H1 (cell line): ENCODE measurements at regions not wholly inside any gene's neighbourhood (a gene's known extent, or its start where the extent isn't known, plus 50 kb on each side); places are given as distances from the start of the nearest gene placed in this dataset.

Experiments used
- CTCF ChIA-PET: fragments of 300-600 bp; sonication (Branson Sonifier 250); formaldehyde crosslinking; loops from one replicate; lab custom pipeline; 2021; ENCODE audit not compliant: partially characterized antibody; lab: Charles Lee
- POLR2A ChIA-PET: fragments of 300-600 bp; sonication (Branson Sonifier 250); formaldehyde crosslinking; loops from one replicate; lab custom pipeline; 2021; ENCODE audit warnings: inconsistent platforms; ENCODE audit not compliant: partially characterized antibody; lab: Charles Lee
- DNase-seq, 2 experiments: peaks; one replicate each; pipeline versions ENCODE4 v3.0.0 to v3.0.0-alpha.2; 2010 to 2022; ENCODE audit warnings: low spot score in 2 of 2, low read depth in 1 of 2, mixed read lengths in 1 of 2
- FAIRE-seq: peaks from 2 replicates; lab custom pipeline; 2011; peaks lifted over from hg19 to GRCh38; lab: Jason Lieb, UNC
- H2AFZ ChIP-seq: 2 replicates; pipeline ENCODE4 v1.8.1; 2012; ENCODE audit warnings: low read length, inconsistent platforms
- H2AK5ac ChIP-seq: 2 replicates; pipeline ENCODE4 v1.6.1; 2013; ENCODE audit warnings: low read depth, low read length
- H2BK120ac ChIP-seq: replicated peaks from 2 replicates; pipeline ENCODE3; 2013; ENCODE audit warnings: low read depth, low read length, inconsistent platforms
- H2BK12ac ChIP-seq: 2 replicates; pipeline ENCODE4 v1.6.1; 2013; ENCODE audit warnings: low read depth, low read length
- H2BK15ac ChIP-seq: 2 replicates; pipeline ENCODE4 v1.6.1; 2013; ENCODE audit warnings: low read length
- H2BK20ac ChIP-seq: 2 replicates; pipeline ENCODE4 v1.6.1; 2013; ENCODE audit warnings: low read length
- H2BK5ac ChIP-seq: 2 replicates; pipeline ENCODE4 v1.6.1; 2013; ENCODE audit warnings: low read depth, low read length
- H3K14ac ChIP-seq: 2 replicates; pipeline ENCODE4 v1.6.1; 2013; ENCODE audit warnings: inconsistent platforms; ENCODE audit not compliant: insufficient read length
- H3K18ac ChIP-seq: 2 replicates; pipeline ENCODE4 v1.6.1; 2013; ENCODE audit warnings: low read length; ENCODE audit errors: extremely low read depth
- H3K23ac ChIP-seq: 2 replicates; pipeline ENCODE4 v1.6.1; 2013; ENCODE audit warnings: inconsistent platforms; ENCODE audit not compliant: insufficient read length
- H3K23me2 ChIP-seq: 2 replicates; pipeline ENCODE4 v1.6.1; 2013; ENCODE audit warnings: low read depth, low read length
- H3K27ac ChIP-seq: 2 replicates; pipeline ENCODE4 v1.6.1; 2011; ENCODE audit warnings: low read depth, low read length, inconsistent platforms
- H3K27me3 ChIP-seq, 4 experiments: replicated peaks in 1 of 4; 1 replicate in 1 of 4; 2 replicates in 3 of 4; pipeline versions ENCODE4 v1.6.1 to v1.8.1; 2011 to 2013; ENCODE audit warnings: low read length in 3 of 4, mild to moderate bottlenecking in 3 of 4, inconsistent platforms in 2 of 4, mixed read lengths in 2 of 4, moderate library complexity in 1 of 4; ENCODE audit not compliant: control insufficient read depth in 3 of 4, insufficient read depth in 3 of 4; ENCODE audit errors: extremely low read depth in 1 of 4
- H3K36me3 ChIP-seq, 4 experiments: 2 replicates each; pipeline versions ENCODE4 v1.6.1 to v1.8.1; 2011 to 2013; ENCODE audit warnings: mild to moderate bottlenecking in 4 of 4, low read length in 3 of 4, moderate library complexity in 2 of 4, control low read depth in 1 of 4, inconsistent platforms in 1 of 4; ENCODE audit not compliant: insufficient read depth in 4 of 4, control insufficient read depth in 2 of 4
- H3K4ac ChIP-seq: replicated peaks from 2 replicates; pipeline ENCODE3; 2013; ENCODE audit warnings: low read length, low read depth, mixed read lengths, inconsistent platforms; ENCODE audit not compliant: insufficient read length
- H3K4me1 ChIP-seq, 4 experiments: replicated peaks in 1 of 4; 1 replicate in 1 of 4; 2 replicates in 3 of 4; pipeline versions ENCODE4 v1.6.1 to v1.8.1; 2011 to 2013; ENCODE audit warnings: low read length in 3 of 4, inconsistent platforms in 2 of 4, mixed read lengths in 1 of 4; ENCODE audit not compliant: insufficient read depth in 4 of 4, control insufficient read depth in 3 of 4
- H3K4me2 ChIP-seq, 2 experiments: 2 replicates each; pipeline versions ENCODE4 v1.6.1 to v1.8.1; 2011 to 2013; ENCODE audit warnings: low read depth in 2 of 2, low read length in 2 of 2, control low read depth in 1 of 2, inconsistent platforms in 1 of 2, mild to moderate bottlenecking in 1 of 2; ENCODE audit not compliant: insufficient read depth in 1 of 2
- H3K4me3 ChIP-seq, 4 experiments: fragments of 200-600, 300-600 bp in 1 of 4; sonication (generic), shearing (Covaris generic), sonication (Bioruptor Twin) in 1 of 4; 2 replicates each; pipeline versions ENCODE4 v1.5.1 to v1.8.1; 2011 to 2016; ENCODE audit warnings: low read length in 4 of 4, low read depth in 3 of 4, control low read depth in 2 of 4, inconsistent platforms in 2 of 4, mild to moderate bottlenecking in 2 of 4, mixed read lengths in 1 of 4, moderate library complexity in 1 of 4; ENCODE audit not compliant: insufficient read depth in 2 of 4; ENCODE audit errors: extremely low read depth in 1 of 4
- H3K56ac ChIP-seq: replicated peaks from 2 replicates; pipeline ENCODE3; 2013; ENCODE audit warnings: low read depth, mild to moderate bottlenecking, mixed read lengths, low read length, inconsistent platforms; ENCODE audit not compliant: insufficient read length
- H3K79me1 ChIP-seq: 2 replicates; pipeline ENCODE4 v1.6.1; 2013; ENCODE audit warnings: low read depth, low read length, control low read depth
- H3K79me2 ChIP-seq, 2 experiments: 2 replicates each; pipeline versions ENCODE4 v1.6.1 to v1.8.1; 2012 to 2013; ENCODE audit warnings: low read length in 2 of 2, mild to moderate bottlenecking in 2 of 2, inconsistent platforms in 1 of 2; ENCODE audit not compliant: insufficient read depth in 2 of 2, control insufficient read depth in 1 of 2
- H3K9ac ChIP-seq, 4 experiments: replicated peaks in 1 of 4; 1 replicate in 1 of 4; 2 replicates in 3 of 4; pipeline versions ENCODE4 v1.6.1 to v1.8.1; 2011 to 2013; ENCODE audit warnings: low read depth in 3 of 4, low read length in 3 of 4, control low read depth in 2 of 4, mild to moderate bottlenecking in 2 of 4, moderate library complexity in 2 of 4, inconsistent platforms in 1 of 4; ENCODE audit errors: extremely low read depth in 1 of 4
- H3K9me3 ChIP-seq, 2 experiments: 2 replicates each; pipeline versions ENCODE4 v1.6.1 to v1.8.1; 2012 to 2013; ENCODE audit warnings: mild to moderate bottlenecking in 2 of 2, moderate library complexity in 2 of 2, control low read depth in 1 of 2, inconsistent platforms in 1 of 2, low read depth in 1 of 2, low read length in 1 of 2, mixed read lengths in 1 of 2; ENCODE audit not compliant: insufficient read depth in 2 of 2
- H4K20me1 ChIP-seq, 2 experiments: replicated peaks in 1 of 2; 2 replicates each; pipeline versions ENCODE3 to v1.8.1; 2011 to 2013; ENCODE audit warnings: inconsistent platforms in 2 of 2, low read length in 2 of 2, mild to moderate bottlenecking in 1 of 2; ENCODE audit not compliant: insufficient read depth in 2 of 2, control insufficient read depth in 1 of 2
- H4K5ac ChIP-seq: 2 replicates; pipeline ENCODE4 v1.6.1; 2013; ENCODE audit warnings: low read length, low read depth, mixed read lengths, inconsistent platforms; ENCODE audit not compliant: insufficient read length
- H4K8ac ChIP-seq: 2 replicates; pipeline ENCODE4 v1.8.0; 2013; ENCODE audit warnings: mild to moderate bottlenecking, moderate library complexity, low read length, inconsistent platforms; ENCODE audit not compliant: insufficient read depth; ENCODE audit errors: extremely low read depth
- H4K91ac ChIP-seq: replicated peaks from 2 replicates; pipeline ENCODE3; 2013; ENCODE audit warnings: low read length, mixed read lengths, inconsistent platforms; ENCODE audit not compliant: insufficient read length
- BCL11A ChIP-seq, 2 experiments: IDR thresholded peaks; one replicate each; pipeline ENCODE4 v1.6.1; 2011; ENCODE audit warnings: low read depth in 2 of 2, low read length in 2 of 2, mild to moderate bottlenecking in 2 of 2
- CBX5 ChIP-seq: fragments of 300-800, 300-1000 bp; sonication (generic); IDR thresholded peaks from 2 replicates; pipeline ENCODE4 v1.7.1; 2016; ENCODE audit warnings: antibody characterized with exemption, low read length, low read depth
- EZH2 ChIP-seq: fragments of 200-600 bp; sonication (generic); IDR thresholded peaks from 2 replicates; pipeline ENCODE4 v1.7.1; 2012; ENCODE audit warnings: low read depth, mild to moderate bottlenecking, moderate library complexity, low read length, inconsistent platforms; ENCODE audit not compliant: severe bottlenecking
- KDM1A ChIP-seq: fragments of 200-600, 300-600 bp; sonication (generic); IDR thresholded peaks from 2 replicates; pipeline ENCODE4 v1.7.1; 2016; ENCODE audit warnings: mild to moderate bottlenecking, low read length, borderline replicate concordance
- SP2 ChIP-seq: IDR thresholded peaks from 2 replicates; pipeline ENCODE4 v1.6.1; 2012; ENCODE audit warnings: mild to moderate bottlenecking, low read length, inconsistent platforms
- SP4 ChIP-seq: IDR thresholded peaks from 2 replicates; pipeline ENCODE4 v1.6.1; 2012; ENCODE audit warnings: low read length, inconsistent platforms
- USF2 ChIP-seq: IDR thresholded peaks from 2 replicates; pipeline ENCODE4 v1.6.1; 2011; ENCODE audit warnings: low read length, improper control_type of control experiment
- WGBS, 2 experiments: shearing (Covaris generic) in 1 of 2; methylation state at CpG; one replicate each; pipeline versions ENCODE4 v1.1.6 to v1.1.7; 2013 to 2015; ENCODE audit warnings: low lambda C conversion rate in 2 of 2, mixed read lengths in 2 of 2, inconsistent platforms in 1 of 2, low coverage in 1 of 2, missing lambda C conversion rate in 1 of 2; ENCODE audit not compliant: insufficient replicate concordance in 2 of 2, insufficient coverage in 1 of 2, insufficient read length in 1 of 2; ENCODE audit errors: extremely low coverage in 1 of 2, missing lambda C conversion rate in 1 of 2; 5-methylcytosine and 5-hydroxymethylcytosine counted together

GRCh38 chr6:23096876-23097275 lies 527.5 kb downstream of the HDGFL1 start:
- H3K23me2 ChIP-seq: no peaks in the 10 kb centered on the region
- H3K23ac ChIP-seq: no peak overlapping the region
- peaks cover 0 to 7% of the 10 kb centered on the region in 2 experiments; a peak in 2 of 4 replicates for H3K9me3 ChIP-seq
- H2AFZ ChIP-seq: no peak overlapping the region
- no peak overlapping the region for H4K5ac ChIP-seq
- H2BK12ac ChIP-seq: no peak overlapping the region
- no peak overlapping the region for H3K56ac ChIP-seq
- H4K91ac ChIP-seq: no peak overlapping the region
- no peaks in the 10 kb centered on the region for H3K79me2 ChIP-seq
- FAIRE-seq (no peak), DNase-seq (no peak)
- no peak overlapping the region for H3K14ac ChIP-seq
- no peak overlapping the region for H3K9ac ChIP-seq
- no peak overlapping the region for H2BK5ac ChIP-seq
- no peak overlapping the region for H4K8ac ChIP-seq
- no peak overlapping the region for H3K18ac ChIP-seq
- ChIA-PET POLR2A (no interaction called here), CTCF (no interaction called here)
- H3K27me3 ChIP-seq: no peaks in the 10 kb centered on the region
- no peaks in the 10 kb centered on the region for H3K4me1 ChIP-seq
- no peak overlapping the region for H3K27ac ChIP-seq
- H3K79me1 ChIP-seq: no peaks in the 10 kb centered on the region
- no peaks in the 10 kb centered on the region for H3K36me3 ChIP-seq
- no peak overlapping the region for H2AK5ac ChIP-seq
- WGBS, 2 experiments: 94% methylated on average over 1 of the region's 1 CpG; no CpG with 5 or more reads in 1 of the 2 experiments
- TF ChIP-seq SP4: no peak
- no peak for TF ChIP-seq EZH2
- no peak for TF ChIP-seq USF2
- no peak for TF ChIP-seq KDM1A
- TF ChIP-seq BCL11A (IDR thresholded peaks at IDR 0.05; ENCODE audit: low read depth in 2 of 2, low read length in 2 of 2): no peak
- TF ChIP-seq CBX5: no peak
- TF ChIP-seq SP2: no peak
- H2BK20ac ChIP-seq: no peak overlapping the region
- no peak overlapping the region for H3K4ac ChIP-seq
- no peak overlapping the region for H3K4me2 ChIP-seq
- H3K4me3 ChIP-seq: no peak overlapping the region
- no peak overlapping the region for H2BK15ac ChIP-seq
- no peaks in the 10 kb centered on the region for H4K20me1 ChIP-seq
- no peak overlapping the region for H2BK120ac ChIP-seq
